ENCODE measurements at regions not wholly inside any gene's neighbourhood (a gene's known extent, or its start where the extent isn't known, plus 50 kb on each side); places are given as distances from the start of the nearest gene placed in this dataset.

DNA sequence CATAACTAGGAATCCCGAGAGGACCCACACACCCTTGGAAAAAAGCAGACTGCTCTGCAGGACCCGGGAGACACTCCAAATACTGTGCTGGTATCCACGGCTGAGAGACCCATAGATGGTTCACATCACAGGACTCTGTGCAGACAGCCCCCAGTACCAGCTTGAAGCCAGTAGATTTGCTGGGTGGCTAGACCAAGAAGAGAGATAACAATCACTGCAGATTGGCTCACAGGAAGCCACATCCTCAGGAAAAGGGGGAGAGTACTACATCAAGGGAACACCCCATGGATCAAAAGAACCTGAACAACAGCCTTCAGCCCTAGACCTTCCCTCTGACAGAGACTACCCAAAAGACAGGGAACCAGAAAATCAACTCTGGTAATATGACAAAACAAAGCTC lies 223.8 kb upstream of the LRATD1 start:
- TF ChIP-seq POLR2A (IDR thresholded peaks at IDR 0.05; ENCODE audit: low read depth, low read length) (no peak), SPI1 (IDR thresholded peaks at IDR 0.05; ENCODE audit: low read depth, low read length) (no peak), TAF1 (IDR thresholded peaks at IDR 0.05; ENCODE audit: low read depth, low read length) (no peak)
